ENCODE measurements at regions not wholly inside any gene's neighbourhood (a gene's known extent, or its start where the extent isn't known, plus 50 kb on each side); places are given as distances from the start of the nearest gene placed in this dataset.

DNA sequence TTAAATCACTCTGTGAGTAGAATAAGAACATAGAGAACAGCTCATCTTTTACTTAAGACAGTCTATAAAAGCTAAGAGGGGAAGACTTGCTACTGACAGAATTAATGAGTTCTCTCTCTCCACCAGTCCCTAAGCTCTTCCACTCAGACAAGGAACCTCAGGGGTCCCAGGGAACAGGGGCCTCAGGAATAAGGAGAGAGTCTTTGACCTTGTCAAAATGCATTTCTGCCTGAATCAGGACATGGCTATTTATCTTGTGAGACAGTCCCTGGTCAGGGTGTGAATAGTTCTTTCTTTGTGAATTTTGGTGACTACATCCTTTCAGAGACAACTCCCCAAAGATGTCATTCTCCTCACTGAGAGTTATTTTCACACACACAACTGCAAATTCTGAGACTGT lies 218.7 kb upstream of the HS3ST1 start:
- TF ChIP-seq, protein P1, sequence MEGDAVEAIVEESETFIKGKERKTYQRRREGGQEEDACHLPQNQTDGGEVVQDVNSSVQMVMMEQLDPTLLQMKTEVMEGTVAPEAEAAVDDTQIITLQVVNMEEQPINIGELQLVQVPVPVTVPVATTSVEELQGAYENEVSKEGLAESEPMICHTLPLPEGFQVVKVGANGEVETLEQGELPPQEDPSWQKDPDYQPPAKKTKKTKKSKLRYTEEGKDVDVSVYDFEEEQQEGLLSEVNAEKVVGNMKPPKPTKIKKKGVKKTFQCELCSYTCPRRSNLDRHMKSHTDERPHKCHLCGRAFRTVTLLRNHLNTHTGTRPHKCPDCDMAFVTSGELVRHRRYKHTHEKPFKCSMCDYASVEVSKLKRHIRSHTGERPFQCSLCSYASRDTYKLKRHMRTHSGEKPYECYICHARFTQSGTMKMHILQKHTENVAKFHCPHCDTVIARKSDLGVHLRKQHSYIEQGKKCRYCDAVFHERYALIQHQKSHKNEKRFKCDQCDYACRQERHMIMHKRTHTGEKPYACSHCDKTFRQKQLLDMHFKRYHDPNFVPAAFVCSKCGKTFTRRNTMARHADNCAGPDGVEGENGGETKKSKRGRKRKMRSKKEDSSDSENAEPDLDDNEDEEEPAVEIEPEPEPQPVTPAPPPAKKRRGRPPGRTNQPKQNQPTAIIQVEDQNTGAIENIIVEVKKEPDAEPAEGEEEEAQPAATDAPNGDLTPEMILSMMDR (IDR thresholded peaks at IDR 0.05): no peak
- TF ChIP-seq POLR2A (IDR thresholded peaks at IDR 0.05): no peak
